ENCODE measurements at regions not wholly inside any gene's neighbourhood (a gene's known extent, or its start where the extent isn't known, plus 50 kb on each side); places are given as distances from the start of the nearest gene placed in this dataset.
A peak's percentile ranks its signal among the peaks of the same experiment; 100 is the strongest.

DNA sequence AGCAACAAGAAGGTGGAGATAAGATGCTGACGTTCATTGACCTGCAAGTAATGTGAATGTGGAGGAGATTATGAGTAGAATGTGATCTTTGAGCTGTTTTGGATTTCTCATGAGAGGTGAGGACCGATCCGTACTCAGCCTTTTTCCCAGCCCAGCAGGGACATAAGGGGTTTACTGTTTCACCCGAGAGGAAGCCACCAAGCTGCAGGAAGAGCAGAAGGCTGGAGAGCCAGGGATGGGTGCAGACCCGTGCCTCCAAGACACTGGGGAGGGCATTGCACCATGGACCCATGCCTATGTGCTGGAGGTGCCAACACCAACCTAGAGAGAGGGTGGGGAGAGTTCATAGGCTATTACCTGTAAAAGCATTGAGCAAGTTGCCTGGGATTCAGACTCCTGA, 206.0 kb upstream of the DIO3 start:
- intact Hi-C loops (cut with micrococcal nuclease; ENCODE audit: unreplicated experiment): no loop called here
- Histone ChIP-seq H2AFZ (ENCODE audit: low read length) (no peak overlapping the region), H3K36me3 (ENCODE audit: insufficient read depth, low read length) (peaks cover 34% of the 10 kb centered on the region), H4K20me1 (ENCODE audit: insufficient read depth, low read length) (no peaks in the 10 kb centered on the region), H3K79me2 (ENCODE audit: insufficient read depth, low read depth, low read length) (no peaks in the 10 kb centered on the region), H3K9me3 (ENCODE audit: low read length) (peaks cover 52% of the 10 kb centered on the region), H3K27ac (ENCODE audit: low read depth, low read length, poor library complexity, severe bottlenecking) (no peak overlapping the region), H3K4me1 (ENCODE audit: insufficient read depth, low read length, poor library complexity, severe bottlenecking) (peaks cover 30% of the 10 kb centered on the region), H3K4me3 (ENCODE audit: low read depth, low read length, poor library complexity, severe bottlenecking) (no peak overlapping the region), H3K4me2 (ENCODE audit: low read length) (no peak overlapping the region), H3K9me2 (ENCODE audit: insufficient read depth, low read length) (no peaks in the 10 kb centered on the region)
- CTCF ChIA-PET (ENCODE audit: unreplicated experiment): no interaction called here
- POLR2A ChIA-PET: interaction anchor here (0.8 kb wide), 1 partner anchor 9 kb away, joined by 3 read pairs; no protein-coding TSS in a partner anchor
- no TSS peak for BruUV-seq (replicated peaks)
- no peak for DNase-seq (ENCODE audit: low spot score)
- TF ChIP-seq EZH2phosphoT487 (IDR thresholded peaks at IDR 0.05; ENCODE audit: borderline replicate concordance, low read depth, low read length): no peak
- TF ChIP-seq, protein P1, sequence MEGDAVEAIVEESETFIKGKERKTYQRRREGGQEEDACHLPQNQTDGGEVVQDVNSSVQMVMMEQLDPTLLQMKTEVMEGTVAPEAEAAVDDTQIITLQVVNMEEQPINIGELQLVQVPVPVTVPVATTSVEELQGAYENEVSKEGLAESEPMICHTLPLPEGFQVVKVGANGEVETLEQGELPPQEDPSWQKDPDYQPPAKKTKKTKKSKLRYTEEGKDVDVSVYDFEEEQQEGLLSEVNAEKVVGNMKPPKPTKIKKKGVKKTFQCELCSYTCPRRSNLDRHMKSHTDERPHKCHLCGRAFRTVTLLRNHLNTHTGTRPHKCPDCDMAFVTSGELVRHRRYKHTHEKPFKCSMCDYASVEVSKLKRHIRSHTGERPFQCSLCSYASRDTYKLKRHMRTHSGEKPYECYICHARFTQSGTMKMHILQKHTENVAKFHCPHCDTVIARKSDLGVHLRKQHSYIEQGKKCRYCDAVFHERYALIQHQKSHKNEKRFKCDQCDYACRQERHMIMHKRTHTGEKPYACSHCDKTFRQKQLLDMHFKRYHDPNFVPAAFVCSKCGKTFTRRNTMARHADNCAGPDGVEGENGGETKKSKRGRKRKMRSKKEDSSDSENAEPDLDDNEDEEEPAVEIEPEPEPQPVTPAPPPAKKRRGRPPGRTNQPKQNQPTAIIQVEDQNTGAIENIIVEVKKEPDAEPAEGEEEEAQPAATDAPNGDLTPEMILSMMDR (conservative IDR thresholded peaks at IDR 0.05; ENCODE audit: low read length): no peak

DNA sequence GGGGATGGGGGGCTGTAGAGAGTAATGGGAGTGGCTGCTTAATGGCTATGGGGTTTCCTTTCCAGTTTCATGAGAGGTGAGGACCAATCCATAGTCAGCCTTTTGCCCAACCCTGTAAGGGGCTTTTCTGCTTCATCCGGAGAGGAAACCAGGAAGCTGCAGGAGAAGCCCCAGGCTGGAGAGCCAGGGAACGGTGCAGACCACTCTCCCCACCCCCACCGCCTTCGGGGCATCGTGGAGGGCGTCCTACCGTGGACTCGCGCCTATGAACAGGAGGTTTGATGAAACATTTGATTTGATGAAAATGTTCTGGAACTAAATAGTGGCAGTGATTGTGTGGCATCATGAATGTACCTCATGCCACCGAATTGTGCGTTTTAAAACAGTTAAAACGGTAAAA, 204.3 kb upstream of the DIO3 start:
- no peak for DNase-seq (ENCODE audit: low spot score)
- intact Hi-C loops (cut with micrococcal nuclease; ENCODE audit: unreplicated experiment): no loop called here
- no TSS peak for BruUV-seq (replicated peaks)
- Histone ChIP-seq H3K36me3 (ENCODE audit: insufficient read depth, low read length) (peaks cover 34% of the 10 kb centered on the region), H3K27ac (ENCODE audit: low read depth, low read length, poor library complexity, severe bottlenecking) (peak overlapping the region; percentile 98), H3K4me1 (ENCODE audit: insufficient read depth, low read length, poor library complexity, severe bottlenecking) (peaks cover 46% of the 10 kb centered on the region), H3K4me3 (ENCODE audit: low read depth, low read length, poor library complexity, severe bottlenecking) (no peak overlapping the region), H4K20me1 (ENCODE audit: insufficient read depth, low read length) (no peaks in the 10 kb centered on the region), H3K9me3 (ENCODE audit: low read length) (peaks cover 52% of the 10 kb centered on the region), H2AFZ (ENCODE audit: low read length) (no peak overlapping the region), H3K79me2 (ENCODE audit: insufficient read depth, low read depth, low read length) (no peaks in the 10 kb centered on the region), H3K9me2 (ENCODE audit: insufficient read depth, low read length) (no peaks in the 10 kb centered on the region), H3K4me2 (ENCODE audit: low read length) (no peak overlapping the region)
- TF ChIP-seq, protein P1 (conservative IDR thresholded peaks at IDR 0.05; ENCODE audit: low read length): no peak
- TF ChIP-seq EZH2phosphoT487 (IDR thresholded peaks at IDR 0.05; ENCODE audit: borderline replicate concordance, low read depth, low read length): no peak
- CTCF ChIA-PET (ENCODE audit: unreplicated experiment): no interaction called here
- POLR2A ChIA-PET: interaction anchor here (0.7 to 2.0 kb wide), 2 partner anchors 10 to 12 kb away, joined by 4 read pairs; no protein-coding TSS in a partner anchor

DNA sequence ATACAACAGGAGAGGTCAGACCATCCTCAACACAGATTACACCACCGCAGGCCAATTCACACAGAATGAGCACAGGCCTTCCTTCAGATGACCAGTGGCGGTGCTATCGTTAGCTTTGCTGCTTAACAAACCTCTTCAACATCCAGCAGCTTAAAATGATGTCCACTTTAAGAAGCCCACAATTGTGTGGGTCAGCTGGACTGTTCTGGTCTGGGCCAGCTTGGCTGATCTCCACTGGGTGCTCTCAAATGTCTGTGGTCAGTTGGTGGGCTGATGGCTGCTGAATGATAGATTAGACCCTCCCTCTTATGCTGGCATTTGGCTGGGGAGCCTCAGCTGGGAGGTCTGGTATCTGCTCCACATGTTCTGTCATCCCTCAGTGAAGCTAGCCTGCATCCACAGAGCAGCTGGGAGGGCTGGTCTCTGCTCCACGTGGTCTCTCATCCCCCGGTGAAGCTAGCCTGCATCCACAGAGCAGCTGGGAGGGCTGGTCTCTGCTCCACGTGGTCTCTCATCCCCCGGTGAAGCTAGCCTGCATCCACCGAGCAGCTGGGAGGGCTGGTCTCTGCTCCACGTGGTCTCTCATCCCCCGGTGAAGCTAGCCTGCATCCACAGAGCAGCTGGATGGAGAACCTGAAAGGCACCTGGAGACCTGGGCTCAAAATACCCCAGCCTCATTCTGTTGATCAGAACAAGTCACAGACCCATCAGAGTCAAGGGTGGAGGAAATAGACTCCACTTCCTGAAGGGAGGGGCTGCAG, 203.6 kb upstream of the DIO3 start:
- peak overlapping the region; percentile 98 for H3K27ac ChIP-seq (ENCODE audit: low read depth, low read length, poor library complexity, severe bottlenecking)

More for the DNA sequence above, 203.6 kb upstream of the DIO3 start:
- peak overlapping the region; percentile 9 for H3K4me3 ChIP-seq (ENCODE audit: low read depth, low read length, poor library complexity, severe bottlenecking)
- H2AFZ ChIP-seq (ENCODE audit: low read length): peak overlapping the region; percentile 21; the same call in 1 of the 2 replicates
- no TSS peak for BruUV-seq (replicated peaks)
- POLR2A ChIA-PET: interaction anchor here (0.7 to 2.0 kb wide), 4 partner anchors 8 to 13 kb away, joined by 3 to 4 read pairs (median 4); no protein-coding TSS in a partner anchor
- no peaks in the 10 kb centered on the region for H3K79me2 ChIP-seq (ENCODE audit: insufficient read depth, low read depth, low read length)
- H3K4me1 ChIP-seq (ENCODE audit: insufficient read depth, low read length, poor library complexity, severe bottlenecking): peaks cover 53% of the 10 kb centered on the region
- H3K36me3 ChIP-seq (ENCODE audit: insufficient read depth, low read length): peaks cover 34% of the 10 kb centered on the region
- no peak for TF ChIP-seq EZH2phosphoT487 (IDR thresholded peaks at IDR 0.05; ENCODE audit: borderline replicate concordance, low read depth, low read length)
- TF ChIP-seq, protein P1 (conservative IDR thresholded peaks at IDR 0.05; ENCODE audit: low read length): no peak
- H3K4me2 ChIP-seq (ENCODE audit: low read length): peak overlapping the region; percentile 89
- no peaks in the 10 kb centered on the region for H3K9me2 ChIP-seq (ENCODE audit: insufficient read depth, low read length)
- no peaks in the 10 kb centered on the region for H4K20me1 ChIP-seq (ENCODE audit: insufficient read depth, low read length)
- peak; percentile 64 for DNase-seq (ENCODE audit: low spot score)
- H3K9me3 ChIP-seq (ENCODE audit: low read length): peaks cover 52% of the 10 kb centered on the region
- intact Hi-C loops (cut with micrococcal nuclease; ENCODE audit: unreplicated experiment): no loop called here
- CTCF ChIA-PET (ENCODE audit: unreplicated experiment): no interaction called here

All from OCI-LY7 (cell line).